ENCODE measurements at regions not wholly inside any gene's neighbourhood (a gene's known extent, or its start where the extent isn't known, plus 50 kb on each side); places are given as distances from the start of the nearest gene placed in this dataset.

DNA sequence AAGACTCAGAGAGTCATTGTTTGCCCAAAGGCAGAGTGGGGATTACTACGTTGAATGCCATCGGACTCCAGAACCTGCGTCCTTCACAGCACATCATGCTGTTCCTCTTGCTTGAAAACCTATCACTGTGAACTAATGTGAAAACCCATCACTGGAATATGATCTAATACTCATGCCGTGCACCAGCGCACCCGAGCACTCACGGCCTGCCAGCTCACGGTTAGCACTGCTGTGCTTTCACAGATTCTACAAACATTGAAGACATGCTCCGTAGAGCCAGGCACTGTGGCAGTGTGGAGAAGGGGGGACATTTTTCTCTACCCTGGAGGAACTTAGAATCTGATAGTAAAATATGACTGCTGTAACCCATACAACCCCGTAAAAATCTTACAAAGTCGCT is 350.4 kb downstream of the C16orf95 start:
- H3K36me3 ChIP-seq (ENCODE audit: control insufficient read depth in 1 of 2, insufficient read depth in 2 of 2, low read length in 1 of 2): no peaks in the 10 kb centered on the region
- DNase-seq (peak in 1 of 2 donors; percentile 59), ATAC-seq (ENCODE audit: low FRiP score) (no peak)
- H3K4me1 ChIP-seq (ENCODE audit: control insufficient read depth in 1 of 2, insufficient read depth in 2 of 2, low read length in 2 of 2): no peaks in the 10 kb centered on the region
- H3K27ac ChIP-seq (ENCODE audit: low read depth in 1 of 2, low read length in 2 of 2): no peak overlapping the region
- H3K9me3 ChIP-seq (ENCODE audit: control insufficient read depth, low read length): no peaks in the 10 kb centered on the region
- 89 to 90% methylated on average over 11 of the region's 11 CpGs for WGBS, 2 donors
- intact Hi-C loops (cut with DNase I): no loop called here
- H3K4me3 ChIP-seq (ENCODE audit: low read length in 2 of 2): no peak overlapping the region
- no peaks in the 10 kb centered on the region for H3K27me3 ChIP-seq (ENCODE audit: control insufficient read depth in 1 of 2, insufficient read depth in 2 of 2, low read length in 1 of 2)

- DNase-seq (peak in 1 of 2 donors; percentile 55), ATAC-seq (ENCODE audit: low FRiP score) (no peak)
- no peaks in the 10 kb centered on the region for H3K4me1 ChIP-seq (ENCODE audit: control insufficient read depth in 1 of 2, insufficient read depth in 2 of 2, low read length in 2 of 2)
- no peaks in the 10 kb centered on the region for H3K9me3 ChIP-seq (ENCODE audit: control insufficient read depth, low read length)
- H3K4me3 ChIP-seq (ENCODE audit: low read length in 2 of 2): no peak overlapping the region
- H3K27me3 ChIP-seq (ENCODE audit: control insufficient read depth in 1 of 2, insufficient read depth in 2 of 2, low read length in 1 of 2): no peaks in the 10 kb centered on the region
- intact Hi-C loops (cut with DNase I): no loop called here
- H3K36me3 ChIP-seq (ENCODE audit: control insufficient read depth in 1 of 2, insufficient read depth in 2 of 2, low read length in 1 of 2): no peaks in the 10 kb centered on the region
- no peak overlapping the region for H3K27ac ChIP-seq (ENCODE audit: low read depth in 1 of 2, low read length in 2 of 2)
- 91 to 94% methylated on average over 16 of the region's 16 CpGs for WGBS, 2 donors
These were observed 348.3 kb downstream of the C16orf95 start for GRCh38 chr16:86968866-86969265.

- no peaks in the 10 kb centered on the region for H3K4me1 ChIP-seq (ENCODE audit: control insufficient read depth in 1 of 2, insufficient read depth in 2 of 2, low read length in 2 of 2)
- WGBS, 2 donors: 96 to 98% methylated on average over 3 of the region's 3 CpGs
- no peaks in the 10 kb centered on the region for H3K36me3 ChIP-seq (ENCODE audit: control insufficient read depth in 1 of 2, insufficient read depth in 2 of 2, low read length in 1 of 2)
- H3K9me3 ChIP-seq (ENCODE audit: control insufficient read depth, low read length): no peaks in the 10 kb centered on the region
- no peaks in the 10 kb centered on the region for H3K27me3 ChIP-seq (ENCODE audit: control insufficient read depth in 1 of 2, insufficient read depth in 2 of 2, low read length in 1 of 2)
- no peak overlapping the region for H3K4me3 ChIP-seq (ENCODE audit: low read length in 2 of 2)
- ATAC-seq (ENCODE audit: low FRiP score) (no peak), DNase-seq (peak in 1 of 2 donors; percentile 45)
- intact Hi-C loops (cut with DNase I): no loop called here
- H3K27ac ChIP-seq (ENCODE audit: low read depth in 1 of 2, low read length in 2 of 2): no peak overlapping the region
These were observed 347.5 kb downstream of the C16orf95 start for GRCh38 chr16:86969716-86970115.

GRCh38 chr16:86970279-86970678 is 346.9 kb downstream of the C16orf95 start:
- intact Hi-C loops (cut with DNase I): no loop called here
- Histone ChIP-seq H3K36me3 (ENCODE audit: control insufficient read depth in 1 of 2, insufficient read depth in 2 of 2, low read length in 1 of 2) (no peaks in the 10 kb centered on the region), H3K4me3 (ENCODE audit: low read length in 2 of 2) (no peak overlapping the region), H3K9me3 (ENCODE audit: control insufficient read depth, low read length) (no peaks in the 10 kb centered on the region), H3K4me1 (ENCODE audit: control insufficient read depth in 1 of 2, insufficient read depth in 2 of 2, low read length in 2 of 2) (no peaks in the 10 kb centered on the region), H3K27me3 (ENCODE audit: control insufficient read depth in 1 of 2, insufficient read depth in 2 of 2, low read length in 1 of 2) (no peaks in the 10 kb centered on the region), H3K27ac (ENCODE audit: low read depth in 1 of 2, low read length in 2 of 2) (no peak overlapping the region)
- ATAC-seq (ENCODE audit: low FRiP score) (no peak), DNase-seq (peak in 1 of 2 donors; percentile 37)
- 91 to 98% methylated on average over 6 of the region's 6 CpGs for WGBS, 2 donors

DNA sequence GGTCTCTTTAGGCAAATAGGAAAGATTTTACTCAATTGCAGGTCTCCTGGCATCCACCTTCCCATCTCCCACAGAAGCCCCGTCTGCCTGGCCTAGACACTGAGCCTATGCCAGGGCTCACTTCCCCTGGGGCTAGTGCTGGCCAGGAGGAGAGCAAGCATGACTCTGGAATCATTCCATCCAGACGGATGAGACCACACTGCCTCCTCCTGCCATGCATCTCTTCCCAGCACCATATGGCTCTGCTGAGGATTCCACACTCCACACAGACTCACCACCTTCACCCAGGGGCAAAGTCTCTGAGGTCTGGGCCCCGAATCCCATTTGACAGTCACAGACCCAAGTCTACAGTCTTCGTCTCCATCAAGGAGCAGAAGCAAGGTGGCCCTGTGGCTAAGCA is 346.5 kb downstream of the C16orf95 start:
- Histone ChIP-seq H3K9me3 (ENCODE audit: control insufficient read depth, low read length) (no peaks in the 10 kb centered on the region), H3K36me3 (ENCODE audit: control insufficient read depth in 1 of 2, insufficient read depth in 2 of 2, low read length in 1 of 2) (no peaks in the 10 kb centered on the region), H3K27me3 (ENCODE audit: control insufficient read depth in 1 of 2, insufficient read depth in 2 of 2, low read length in 1 of 2) (no peaks in the 10 kb centered on the region), H3K4me3 (ENCODE audit: low read length in 2 of 2) (no peak overlapping the region), H3K4me1 (ENCODE audit: control insufficient read depth in 1 of 2, insufficient read depth in 2 of 2, low read length in 2 of 2) (no peaks in the 10 kb centered on the region), H3K27ac (ENCODE audit: low read depth in 1 of 2, low read length in 2 of 2) (no peak overlapping the region)
- intact Hi-C loops (cut with DNase I): no loop called here
- WGBS, 2 donors: 54 to 55% methylated on average over 4 of the region's 4 CpGs
- DNase-seq (peak in 1 of 2 donors; percentile 43), ATAC-seq (ENCODE audit: low FRiP score) (no peak)

GRCh38 chr16:86971251-86971650 is 345.9 kb downstream of the C16orf95 start:
- Histone ChIP-seq H3K36me3 (ENCODE audit: control insufficient read depth in 1 of 2, insufficient read depth in 2 of 2, low read length in 1 of 2) (no peaks in the 10 kb centered on the region), H3K4me3 (ENCODE audit: low read length in 2 of 2) (no peak overlapping the region), H3K4me1 (ENCODE audit: control insufficient read depth in 1 of 2, insufficient read depth in 2 of 2, low read length in 2 of 2) (no peaks in the 10 kb centered on the region), H3K27me3 (ENCODE audit: control insufficient read depth in 1 of 2, insufficient read depth in 2 of 2, low read length in 1 of 2) (no peaks in the 10 kb centered on the region), H3K9me3 (ENCODE audit: control insufficient read depth, low read length) (no peaks in the 10 kb centered on the region), H3K27ac (ENCODE audit: low read depth in 1 of 2, low read length in 2 of 2) (no peak overlapping the region)
- ATAC-seq (ENCODE audit: low FRiP score) (no peak), DNase-seq (no peak)
- intact Hi-C loops (cut with DNase I): no loop called here
- WGBS, 2 donors: 78 to 81% methylated on average over 8 of the region's 8 CpGs

DNA sequence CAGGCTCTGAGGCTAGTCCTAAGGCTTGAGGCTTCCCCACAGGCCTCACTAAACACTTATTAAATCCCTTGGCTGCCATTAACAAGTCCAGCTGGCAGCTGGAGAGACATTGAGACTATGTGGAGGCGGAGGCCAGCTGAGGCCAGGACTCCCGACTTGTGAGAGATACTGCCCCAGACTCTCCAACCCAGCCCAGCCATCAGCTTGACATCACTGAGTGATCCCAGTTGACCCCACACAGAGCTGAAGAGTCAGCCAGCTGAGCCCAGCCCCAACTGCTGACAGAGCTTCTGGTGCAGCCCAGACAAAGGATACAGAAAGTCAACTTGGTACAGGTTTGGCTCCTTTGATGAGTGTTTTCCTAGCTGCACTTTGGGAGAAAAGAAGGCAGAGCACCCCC is 343.1 kb downstream of the C16orf95 start:
- Histone ChIP-seq H3K36me3 (ENCODE audit: control insufficient read depth in 1 of 2, insufficient read depth in 2 of 2, low read length in 1 of 2) (no peaks in the 10 kb centered on the region), H3K9me3 (ENCODE audit: control insufficient read depth, low read length) (no peaks in the 10 kb centered on the region), H3K4me3 (ENCODE audit: low read length in 2 of 2) (no peak overlapping the region), H3K27ac (ENCODE audit: low read depth in 1 of 2, low read length in 2 of 2) (no peak overlapping the region), H3K27me3 (ENCODE audit: control insufficient read depth in 1 of 2, insufficient read depth in 2 of 2, low read length in 1 of 2) (no peaks in the 10 kb centered on the region), H3K4me1 (ENCODE audit: control insufficient read depth in 1 of 2, insufficient read depth in 2 of 2, low read length in 2 of 2) (no peaks in the 10 kb centered on the region)
- WGBS, 2 donors: 92 to 93% methylated on average over 2 of the region's 2 CpGs
- no peak for ATAC-seq (ENCODE audit: low FRiP score)
- intact Hi-C loops (cut with DNase I): no loop called here
- peak in 1 of 2 donors; percentile 44 for DNase-seq

- WGBS, 2 donors: 2 to 3% methylated on average over 2 of the region's 2 CpGs
- Histone ChIP-seq H3K27me3 (ENCODE audit: control insufficient read depth in 1 of 2, insufficient read depth in 2 of 2, low read length in 1 of 2) (no peaks in the 10 kb centered on the region), H3K4me1 (ENCODE audit: control insufficient read depth in 1 of 2, insufficient read depth in 2 of 2, low read length in 2 of 2) (no peaks in the 10 kb centered on the region), H3K27ac (ENCODE audit: low read depth in 1 of 2, low read length in 2 of 2) (no peak overlapping the region), H3K36me3 (ENCODE audit: control insufficient read depth in 1 of 2, insufficient read depth in 2 of 2, low read length in 1 of 2) (no peaks in the 10 kb centered on the region), H3K4me3 (ENCODE audit: low read length in 2 of 2) (no peak overlapping the region), H3K9me3 (ENCODE audit: control insufficient read depth, low read length) (no peaks in the 10 kb centered on the region)
- DNase-seq (peak; percentile 75 to 82), ATAC-seq (ENCODE audit: low FRiP score) (peak; percentile 63)
- intact Hi-C loops (cut with DNase I): loop anchor here in 1 of 2 donors (5.0 kb wide), 1 partner anchor 57 kb away; no protein-coding TSS in a partner anchor
These were observed 341.7 kb downstream of the C16orf95 start for GRCh38 chr16:86975445-86975844.

DNA sequence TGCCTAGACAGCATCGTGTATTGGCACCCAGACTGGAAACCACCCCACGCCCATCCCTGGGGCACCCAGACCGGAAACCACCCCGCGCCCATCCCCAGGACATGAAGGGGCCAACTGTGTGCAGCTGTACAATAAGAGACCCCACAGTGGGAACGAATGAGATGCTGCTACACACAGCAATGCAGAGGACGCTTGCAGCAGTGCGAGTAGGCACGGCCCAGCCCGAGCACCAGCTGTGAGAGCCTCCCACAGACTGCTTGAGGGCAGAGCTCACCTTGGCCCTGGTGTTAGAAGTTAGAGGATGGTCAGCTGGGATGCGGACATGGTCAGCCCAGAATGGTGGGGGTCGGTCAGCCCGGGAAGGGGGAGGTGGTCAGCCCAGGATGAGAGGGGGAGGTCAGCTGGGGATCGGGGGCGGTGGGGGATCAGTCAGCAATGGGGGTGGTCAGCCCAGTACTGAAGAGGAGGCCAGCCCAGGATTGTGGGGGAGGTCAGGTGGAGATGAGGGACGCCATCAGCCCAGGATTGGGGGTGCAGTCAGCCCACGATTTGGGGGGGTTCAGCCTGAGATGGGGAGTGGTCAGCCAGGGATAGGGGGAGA is 340.0 kb downstream of the C16orf95 start:
- DNase-seq (peak in 1 of 2 donors; percentile 57), ATAC-seq (ENCODE audit: low FRiP score) (no peak)
- Histone ChIP-seq H3K4me3 (ENCODE audit: low read length in 2 of 2) (no peak overlapping the region), H3K36me3 (ENCODE audit: control insufficient read depth in 1 of 2, insufficient read depth in 2 of 2, low read length in 1 of 2) (no peaks in the 10 kb centered on the region), H3K27me3 (ENCODE audit: control insufficient read depth in 1 of 2, insufficient read depth in 2 of 2, low read length in 1 of 2) (no peaks in the 10 kb centered on the region), H3K9me3 (ENCODE audit: control insufficient read depth, low read length) (no peaks in the 10 kb centered on the region), H3K4me1 (ENCODE audit: control insufficient read depth in 1 of 2, insufficient read depth in 2 of 2, low read length in 2 of 2) (no peaks in the 10 kb centered on the region), H3K27ac (ENCODE audit: low read depth in 1 of 2, low read length in 2 of 2) (no peak overlapping the region)
- WGBS, 2 donors: 93 to 94% methylated on average over 17 of the region's 17 CpGs
- intact Hi-C loops (cut with DNase I): loop anchor here in 1 of 2 donors (5.0 kb wide), 1 partner anchor 55 kb away; no protein-coding TSS in a partner anchor

Data from aorta (tissue), 5 donors.